PC-9 (cell line): ENCODE measurements at regions not wholly inside any gene's neighbourhood (a gene's known extent, or its start where the extent isn't known, plus 50 kb on each side); places are given as distances from the start of the nearest gene placed in this dataset.
"Not testable (repeated sequence)": the region's sequence is repeated elsewhere in the genome, so short reads cannot be mapped to it uniquely, and the experiment has no call there.

ENCODE experiments used
- EZH2 ChIP-seq: fragments of 200-600 bp; sonication (generic); IDR thresholded peaks from 2 replicates; pipeline ENCODE4 v1.8.0; 2017; ENCODE audit warnings: antibody characterized with exemption, low read depth
- TF ChIP-seq, protein P1 (sequence below): fragments of 200-600 bp; sonication (generic); conservative IDR thresholded peaks from 2 replicates; pipeline ENCODE4 v1.6.1; 2017; ENCODE audit warnings: mixed run types, antibody characterized with exemption, mild to moderate bottlenecking, moderate library complexity

DNA sequence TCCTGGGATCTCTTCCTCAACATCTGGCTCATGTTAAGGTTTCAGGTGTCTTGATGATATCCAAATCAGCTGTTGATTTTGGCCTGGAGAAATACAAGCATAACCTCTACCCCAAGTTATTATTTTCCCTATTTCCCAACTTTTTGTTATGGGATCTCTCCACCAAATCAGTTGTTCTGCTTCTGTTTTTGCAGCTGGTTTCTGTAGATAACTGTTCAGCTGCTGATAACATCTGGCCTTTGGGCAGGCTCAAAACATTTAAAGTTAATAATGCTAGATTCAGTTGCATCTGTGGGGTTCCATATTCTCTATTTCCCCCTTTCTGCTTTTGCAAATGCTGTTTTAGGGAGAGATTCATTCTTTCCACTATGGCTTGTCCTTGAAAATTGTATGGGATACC lies 430.0 kb upstream of the SGO1 start:
- TF ChIP-seq, protein P1, sequence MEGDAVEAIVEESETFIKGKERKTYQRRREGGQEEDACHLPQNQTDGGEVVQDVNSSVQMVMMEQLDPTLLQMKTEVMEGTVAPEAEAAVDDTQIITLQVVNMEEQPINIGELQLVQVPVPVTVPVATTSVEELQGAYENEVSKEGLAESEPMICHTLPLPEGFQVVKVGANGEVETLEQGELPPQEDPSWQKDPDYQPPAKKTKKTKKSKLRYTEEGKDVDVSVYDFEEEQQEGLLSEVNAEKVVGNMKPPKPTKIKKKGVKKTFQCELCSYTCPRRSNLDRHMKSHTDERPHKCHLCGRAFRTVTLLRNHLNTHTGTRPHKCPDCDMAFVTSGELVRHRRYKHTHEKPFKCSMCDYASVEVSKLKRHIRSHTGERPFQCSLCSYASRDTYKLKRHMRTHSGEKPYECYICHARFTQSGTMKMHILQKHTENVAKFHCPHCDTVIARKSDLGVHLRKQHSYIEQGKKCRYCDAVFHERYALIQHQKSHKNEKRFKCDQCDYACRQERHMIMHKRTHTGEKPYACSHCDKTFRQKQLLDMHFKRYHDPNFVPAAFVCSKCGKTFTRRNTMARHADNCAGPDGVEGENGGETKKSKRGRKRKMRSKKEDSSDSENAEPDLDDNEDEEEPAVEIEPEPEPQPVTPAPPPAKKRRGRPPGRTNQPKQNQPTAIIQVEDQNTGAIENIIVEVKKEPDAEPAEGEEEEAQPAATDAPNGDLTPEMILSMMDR = not testable (repeated sequence)
- TF ChIP-seq EZH2 = not testable (repeated sequence)
